ENCODE measurements at regions not wholly inside any gene's neighbourhood (a gene's known extent, or its start where the extent isn't known, plus 50 kb on each side); places are given as distances from the start of the nearest gene placed in this dataset.

DNA sequence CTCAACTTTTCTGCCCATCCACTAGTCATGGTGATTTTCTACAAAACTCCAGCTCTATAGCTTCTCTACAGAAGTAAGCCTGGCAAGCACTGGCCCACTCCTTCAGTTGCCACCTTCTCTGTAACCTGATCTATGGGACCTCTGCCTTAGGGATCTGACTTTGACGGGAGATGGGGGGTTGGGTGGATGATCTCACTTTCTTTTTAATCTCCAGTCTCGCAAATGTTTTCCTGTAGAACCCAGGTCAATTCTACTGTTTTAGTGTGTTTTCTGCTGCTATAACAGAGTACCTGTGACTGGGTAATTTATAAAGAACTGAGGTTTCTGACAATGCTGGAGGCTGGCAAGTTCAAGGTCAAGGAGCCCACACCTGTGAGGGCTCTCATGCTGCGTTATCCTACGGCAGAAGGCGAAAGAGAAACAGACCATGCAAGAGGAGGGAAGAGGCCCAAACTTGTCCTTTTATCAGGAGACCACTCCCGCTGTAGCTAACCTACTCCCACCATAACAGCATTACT is 189.9 kb upstream of the THRB start:
- TF ChIP-seq CTCF (IDR thresholded peaks at IDR 0.05; ENCODE audit: low read length) (no peak), EZH2 (optimal IDR thresholded peaks at IDR 0.05; ENCODE audit: low read depth, low read length) (no peak)
